Pancreas (tissue), 10 donors: ENCODE measurements at regions not wholly inside any gene's neighbourhood (a gene's known extent, or its start where the extent isn't known, plus 50 kb on each side); places are given as distances from the start of the nearest gene placed in this dataset.

Experiments
- ATAC-seq, 4 donors: fragments of 200-7000 bp; cut with Tn5 transposase; one replicate each; pipeline versions ENCODE4 v1.8.0 to v1.9.1; 2020; ENCODE audit warnings: mild to moderate bottlenecking in 4 of 4, moderate library complexity in 4 of 4
- DNase-seq, 6 donors: peaks; one replicate each; pipeline ENCODE4 v3.0.0-alpha.2; 2020
- FAIRE-seq: peaks from 2 replicates; lab custom pipeline; 2012; peaks lifted over from hg19 to GRCh38; lab: Jason Lieb, UNC
- H3K27ac ChIP-seq, 4 donors: fragments of 200-600 bp; sonication (generic); 1 replicate in 3 of 4; 2 replicates in 1 of 4; pipeline versions ENCODE4 v1.5.0 to v1.8.0; 2020
- H3K27me3 ChIP-seq, 4 donors: fragments of 200-600 bp; one replicate each; pipeline ENCODE4 v1.8.0; 2021
- H3K36me3 ChIP-seq, 3 donors: fragments of 200-600 bp; sonication (generic) in 1 of 3; one replicate each; pipeline versions ENCODE4 v1.5.0 to v1.8.0; 2020 to 2021
- H3K4me1 ChIP-seq, 3 donors: fragments of 200-600 bp; one replicate each; pipeline ENCODE4 v1.8.0; 2021
- H3K4me3 ChIP-seq, 4 donors: fragments of 200-600 bp; sonication (generic) in 2 of 4; one replicate each; pipeline versions ENCODE4 v1.5.0 to v1.8.0; 2020 to 2021
- H3K9me3 ChIP-seq, 4 donors: fragments of 200-600 bp; one replicate each; pipeline ENCODE4 v1.8.0; 2021
- WGBS, 2 donors: extraction: QIAGEN DNeasy Blood & Tissue Kit; methylation state at CpG; one replicate each; pipeline ENCODE4 v1.1.7; 2013; 5-methylcytosine and 5-hydroxymethylcytosine counted together
- intact Hi-C, 3 donors: fragments of 100-400 bp; cut with DNase I; formaldehyde crosslinking; loops; one replicate each; pipeline versions ENCODE4 v1.11.1 to v1.14.2; 2022
- TF ChIP-seq, protein P1 (sequence below), 4 donors: fragments of 200-600 bp; sonication (generic) in 3 of 4; IDR thresholded peaks; one replicate each; pipeline versions ENCODE4 v1.5.0 to v1.8.0; 2021; ENCODE audit warnings: antibody characterized with exemption in 4 of 4
- donor health status: healthy with polysubstance abuse.
- donor health status: DM: no; HTN: no; CAD: no; lungs with moderate emphysema.
- donor health status: DM: no; HTN: no; CAD: no.
- donor health status: control.
- donor health status: control.
- donor health status: Bipolar disorder and iron deficiency.
- donor health status: DM: yes; HTN: yes; CAD: no.
- donor health status: DM: no; HTN: no; CAD: no.
- donor health status: DM: no; HTN: no; CAD: no.
- donor health status: DM: yes; HTN: yes; CAD: no.

DNA sequence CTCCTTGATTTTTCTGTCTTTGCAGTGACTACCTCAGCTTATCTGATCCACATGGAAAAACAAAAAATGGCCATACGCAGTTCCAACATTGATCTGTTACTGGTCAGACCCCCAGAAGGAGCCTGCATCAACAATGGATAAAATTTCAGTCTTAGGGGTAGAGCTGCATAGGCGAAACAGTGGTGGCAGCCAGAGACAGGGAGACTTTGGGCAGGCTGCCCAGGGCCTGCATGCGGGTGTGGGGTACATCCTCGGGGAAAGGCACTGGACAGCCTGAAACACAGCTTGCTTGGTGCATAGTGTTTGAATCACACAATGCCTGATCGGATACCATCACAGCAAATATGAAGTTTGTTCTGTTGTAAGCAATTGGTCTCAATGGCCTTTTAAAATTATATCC, 847.8 kb downstream of the QKI start:
- ATAC-seq: no peak
- TF ChIP-seq, protein P1, sequence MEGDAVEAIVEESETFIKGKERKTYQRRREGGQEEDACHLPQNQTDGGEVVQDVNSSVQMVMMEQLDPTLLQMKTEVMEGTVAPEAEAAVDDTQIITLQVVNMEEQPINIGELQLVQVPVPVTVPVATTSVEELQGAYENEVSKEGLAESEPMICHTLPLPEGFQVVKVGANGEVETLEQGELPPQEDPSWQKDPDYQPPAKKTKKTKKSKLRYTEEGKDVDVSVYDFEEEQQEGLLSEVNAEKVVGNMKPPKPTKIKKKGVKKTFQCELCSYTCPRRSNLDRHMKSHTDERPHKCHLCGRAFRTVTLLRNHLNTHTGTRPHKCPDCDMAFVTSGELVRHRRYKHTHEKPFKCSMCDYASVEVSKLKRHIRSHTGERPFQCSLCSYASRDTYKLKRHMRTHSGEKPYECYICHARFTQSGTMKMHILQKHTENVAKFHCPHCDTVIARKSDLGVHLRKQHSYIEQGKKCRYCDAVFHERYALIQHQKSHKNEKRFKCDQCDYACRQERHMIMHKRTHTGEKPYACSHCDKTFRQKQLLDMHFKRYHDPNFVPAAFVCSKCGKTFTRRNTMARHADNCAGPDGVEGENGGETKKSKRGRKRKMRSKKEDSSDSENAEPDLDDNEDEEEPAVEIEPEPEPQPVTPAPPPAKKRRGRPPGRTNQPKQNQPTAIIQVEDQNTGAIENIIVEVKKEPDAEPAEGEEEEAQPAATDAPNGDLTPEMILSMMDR (IDR thresholded peaks at IDR 0.05): no peak

DNA sequence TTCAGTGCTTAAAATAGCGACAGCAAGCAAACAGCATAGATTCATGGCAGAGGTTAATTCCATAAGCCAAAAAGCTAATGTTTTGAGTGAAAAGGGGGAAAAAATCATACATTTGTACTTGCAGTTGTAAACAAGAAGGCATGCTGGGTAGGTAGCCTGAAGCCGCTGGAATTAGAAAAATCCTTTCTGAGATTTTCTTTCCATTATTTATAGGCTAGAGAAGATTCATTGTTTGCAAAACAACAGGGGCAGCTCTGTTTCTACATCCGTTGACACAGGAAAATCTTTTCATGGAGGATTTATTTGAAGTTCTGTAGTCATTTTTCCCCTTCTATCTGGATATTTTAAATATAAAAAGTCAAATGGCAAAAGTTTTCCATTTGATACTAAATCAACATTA, 843.9 kb downstream of the QKI start:
- FAIRE-seq: no peak
- no peaks in the 10 kb centered on the region for H3K9me3 ChIP-seq
- ATAC-seq: no peak
- H3K27me3 ChIP-seq: no peaks in the 10 kb centered on the region
- H3K4me3 ChIP-seq: no peak overlapping the region
- no peaks in the 10 kb centered on the region for H3K36me3 ChIP-seq
- 60 to 64% methylated on average over 3 of the region's 3 CpGs for WGBS, 2 donors
- intact Hi-C loops: no loop called here
- TF ChIP-seq, protein P1 (IDR thresholded peaks at IDR 0.05): no peak
- H3K27ac ChIP-seq: no peak overlapping the region
- DNase-seq: no peak
- no peaks in the 10 kb centered on the region for H3K4me1 ChIP-seq

More for the DNA sequence above, 847.8 kb downstream of the QKI start:
- no peaks in the 10 kb centered on the region for H3K36me3 ChIP-seq
- H3K9me3 ChIP-seq: no peaks in the 10 kb centered on the region
- no peaks in the 10 kb centered on the region for H3K27me3 ChIP-seq
- WGBS, 2 donors: 68 to 75% methylated on average over 5 of the region's 5 CpGs
- DNase-seq: no peak
- no peak for FAIRE-seq
- intact Hi-C loops: no loop called here
- no peak overlapping the region for H3K27ac ChIP-seq
- H3K4me3 ChIP-seq: no peak overlapping the region
- no peaks in the 10 kb centered on the region for H3K4me1 ChIP-seq

DNA sequence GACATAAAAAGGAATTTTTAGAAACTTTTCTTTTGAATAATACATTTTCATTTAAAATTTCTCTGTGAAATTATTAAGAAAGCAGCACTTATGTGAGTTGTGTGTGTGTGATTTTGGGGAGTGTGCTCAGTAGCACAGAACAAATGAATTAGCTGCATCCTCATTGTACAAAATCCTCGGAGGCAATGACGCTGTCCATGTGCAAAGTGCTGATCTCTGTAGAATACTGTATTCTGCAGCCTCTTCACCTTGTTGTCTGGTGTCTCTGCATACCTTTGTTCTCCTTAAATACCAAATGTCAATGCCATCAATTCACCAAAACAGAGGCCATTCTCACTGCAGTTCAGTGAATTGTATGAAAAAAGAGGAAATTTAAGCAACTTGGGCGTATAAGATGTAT, 838.4 kb downstream of the QKI start:
- Histone ChIP-seq H3K4me1 (no peaks in the 10 kb centered on the region), H3K27me3 (no peaks in the 10 kb centered on the region), H3K36me3 (no peaks in the 10 kb centered on the region), H3K9me3 (no peaks in the 10 kb centered on the region), H3K4me3 (no peak overlapping the region), H3K27ac (no peak overlapping the region)
- FAIRE-seq: no peak
- TF ChIP-seq, protein P1 (IDR thresholded peaks at IDR 0.05): no peak
- WGBS, 2 donors: 31 to 39% methylated on average over 3 of the region's 3 CpGs
- ATAC-seq: no peak
- DNase-seq: no peak
- intact Hi-C loops: no loop called here

DNA sequence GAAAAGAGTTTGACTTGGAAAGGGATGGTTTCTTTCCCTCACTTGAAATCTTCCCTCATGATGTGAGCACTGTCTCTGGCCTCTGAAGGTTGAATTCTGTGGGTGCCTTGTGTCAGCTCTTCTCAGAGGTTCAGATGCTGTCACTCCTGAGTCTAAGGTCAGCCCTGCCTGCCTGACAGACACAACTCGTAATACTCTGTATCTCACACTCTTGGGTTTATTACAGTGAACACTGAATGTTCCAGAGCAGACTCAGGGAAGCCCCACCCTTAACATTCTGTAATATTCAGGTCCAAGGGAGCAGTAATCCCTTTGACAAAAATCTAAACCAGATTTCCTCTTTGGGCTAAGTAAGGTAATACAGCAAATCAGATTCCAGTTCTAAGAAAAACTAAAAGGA, 837.8 kb downstream of the QKI start:
- intact Hi-C loops: no loop called here

DNA sequence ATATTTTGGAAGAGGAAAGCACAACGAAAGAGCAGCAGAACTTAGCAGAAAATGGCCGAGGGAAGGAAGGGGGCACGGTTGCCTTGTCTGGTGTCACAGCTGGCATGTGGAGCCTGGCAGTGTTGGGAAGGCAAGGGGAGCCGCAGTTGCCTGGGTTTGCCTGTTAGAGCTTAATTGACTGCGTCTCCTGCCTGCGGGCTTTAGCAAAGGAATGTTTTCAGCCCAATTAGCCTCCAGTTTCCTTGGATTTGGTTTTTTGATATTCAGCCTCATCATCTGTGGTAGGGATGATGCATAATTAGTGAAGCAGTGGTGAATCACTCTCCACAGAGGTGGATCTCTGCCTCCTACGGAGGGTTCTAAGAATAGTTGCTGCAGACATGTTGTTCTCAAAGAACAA, 832.6 kb downstream of the QKI start:
- WGBS, 2 donors: 56 to 68% methylated on average over 7 of the region's 7 CpGs
- intact Hi-C loops: no loop called here
- no peak for DNase-seq
- no peaks in the 10 kb centered on the region for H3K27me3 ChIP-seq
- no peaks in the 10 kb centered on the region for H3K4me1 ChIP-seq
- no peak for ATAC-seq
- no peak overlapping the region for H3K4me3 ChIP-seq
- no peak for FAIRE-seq
- TF ChIP-seq, protein P1 (IDR thresholded peaks at IDR 0.05): no peak
- no peaks in the 10 kb centered on the region for H3K9me3 ChIP-seq
- no peaks in the 10 kb centered on the region for H3K36me3 ChIP-seq
- no peak overlapping the region for H3K27ac ChIP-seq

More for the DNA sequence above, 837.8 kb downstream of the QKI start:
- no peak for DNase-seq
- ATAC-seq: no peak
- Histone ChIP-seq H3K9me3 (no peaks in the 10 kb centered on the region), H3K27ac (no peak overlapping the region), H3K4me3 (no peak overlapping the region), H3K27me3 (no peaks in the 10 kb centered on the region), H3K36me3 (no peaks in the 10 kb centered on the region), H3K4me1 (no peaks in the 10 kb centered on the region)
- WGBS, 2 donors: 32 to 44% methylated on average over 1 of the region's 1 CpG
- FAIRE-seq: no peak
- TF ChIP-seq, protein P1 (IDR thresholded peaks at IDR 0.05): no peak
